DMS153 (cell line): ENCODE measurements at regions not wholly inside any gene's neighbourhood (a gene's known extent, or its start where the extent isn't known, plus 50 kb on each side); places are given as distances from the start of the nearest gene placed in this dataset.

Source experiments
- DNase-seq: peaks from one replicate; lab custom pipeline; 2025; lab: John Stamatoyannopoulos, UW

DNA sequence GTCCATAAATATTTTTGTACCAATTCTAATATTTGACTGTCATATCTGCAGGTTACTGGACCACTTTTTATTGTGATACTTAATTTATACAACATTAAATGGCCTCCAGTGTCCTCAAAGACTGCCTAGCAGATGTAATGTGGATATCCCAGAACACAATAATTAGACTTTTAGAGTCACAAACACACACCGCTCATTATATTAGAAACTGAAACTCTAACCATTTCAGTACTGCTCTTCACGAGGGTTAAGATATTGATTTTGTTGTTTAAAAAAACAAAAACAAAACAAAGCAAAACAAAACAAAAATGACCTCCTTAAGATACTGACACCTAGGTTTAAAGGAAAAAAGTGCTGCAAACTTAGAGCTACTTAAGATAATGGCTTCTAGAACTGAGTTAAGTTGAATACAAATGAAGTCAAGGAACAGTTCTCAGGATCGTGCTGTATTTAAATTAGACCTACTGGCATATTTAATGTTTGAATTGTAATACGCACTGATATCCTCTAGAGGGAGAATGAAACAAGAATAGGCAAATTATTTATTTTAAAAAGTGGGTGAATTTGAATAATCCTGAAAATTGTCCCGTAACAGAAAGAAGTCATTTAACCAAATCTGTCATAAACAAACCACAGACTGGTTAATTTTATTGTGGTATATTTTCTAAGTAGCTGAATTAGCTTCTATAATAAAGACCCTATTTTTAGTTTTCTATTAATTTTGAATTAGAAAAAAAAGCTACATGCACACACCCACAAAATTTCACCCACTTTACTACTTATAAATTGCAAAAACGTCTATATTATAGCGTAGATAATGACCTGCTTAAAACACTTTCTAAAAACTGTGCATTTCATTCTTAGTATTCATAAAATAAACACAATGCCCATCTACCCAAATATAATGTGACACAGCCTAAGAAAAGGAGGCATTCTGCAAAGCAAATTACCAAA is 395.2 kb upstream of the DCN start:
- DNase-seq = no peak

DNA sequence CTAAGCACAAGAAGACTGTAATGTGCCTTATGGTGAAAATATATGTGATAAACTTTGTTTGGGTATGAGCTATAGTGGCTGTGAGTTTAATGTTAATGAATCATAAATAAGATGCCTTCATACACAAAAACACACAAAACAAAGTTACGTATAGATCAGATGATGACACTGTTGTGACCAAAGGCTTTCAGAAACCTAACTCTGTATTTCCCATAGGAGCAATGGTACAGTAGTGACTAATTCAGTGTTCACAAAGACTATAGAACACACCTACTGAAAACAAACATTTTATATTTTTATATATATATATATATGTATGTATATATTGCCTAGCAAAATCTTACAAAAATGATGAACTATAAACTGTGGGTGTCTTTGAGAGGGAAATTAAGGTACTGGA is 393.8 kb upstream of the DCN start:
- no peak for DNase-seq

DNA sequence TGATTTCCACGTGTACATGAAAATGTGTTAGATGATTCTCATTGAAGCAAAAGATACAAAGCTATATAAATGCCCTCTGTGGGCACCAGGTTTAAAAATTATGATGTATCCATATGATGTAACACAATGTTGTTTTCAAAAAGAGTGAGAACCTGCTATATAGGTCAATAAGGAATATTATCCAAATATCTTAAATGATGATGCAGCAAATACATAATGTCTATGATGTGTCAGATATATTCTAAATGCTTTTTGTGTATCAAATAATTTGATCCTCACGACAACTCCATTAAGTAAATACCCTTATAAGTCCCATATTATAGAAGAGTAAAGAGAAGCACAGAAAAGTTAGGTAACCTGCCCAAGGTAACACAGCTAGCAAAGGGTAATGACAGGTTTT is 393.0 kb upstream of the DCN start:
- no peak for DNase-seq

DNA sequence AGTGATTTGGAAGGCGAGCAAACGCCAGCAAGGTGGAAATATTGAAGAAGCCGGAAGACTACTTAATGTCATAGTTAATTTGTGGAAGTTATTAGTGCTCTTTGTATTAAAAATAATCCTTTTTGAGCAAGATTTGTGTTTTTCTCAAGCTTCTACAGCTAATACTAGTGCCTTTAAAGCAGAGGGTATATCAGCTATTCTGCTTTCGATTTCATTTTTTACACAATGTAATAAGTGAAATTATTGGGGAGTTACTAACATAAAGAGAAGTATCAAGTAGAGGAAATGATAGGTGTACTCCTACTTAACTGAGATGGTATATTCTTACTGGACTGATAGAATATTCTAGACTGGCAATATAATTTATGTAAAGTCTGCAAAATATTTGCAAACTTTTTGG is 392.4 kb upstream of the DCN start:
- no peak for DNase-seq

DNA sequence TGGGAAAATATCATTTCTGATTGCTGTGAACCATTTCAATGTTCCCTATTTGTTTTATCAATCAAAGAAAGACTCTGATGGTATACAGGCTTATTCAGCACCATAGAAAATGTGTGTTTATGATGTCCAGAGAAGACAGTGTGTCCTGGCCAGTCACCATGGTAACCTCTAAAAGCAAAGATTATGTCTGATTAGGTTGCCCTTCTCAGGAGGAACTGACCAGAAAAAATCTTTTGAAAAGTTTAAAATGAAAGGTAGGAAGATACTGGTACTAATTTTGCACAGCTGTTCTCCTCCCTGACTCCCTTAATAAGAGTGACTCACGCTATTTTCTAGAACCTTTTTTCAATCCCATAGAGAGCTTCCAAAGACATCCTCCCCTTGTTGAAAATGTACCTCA is 391.8 kb upstream of the DCN start:
- no peak for DNase-seq

DNA sequence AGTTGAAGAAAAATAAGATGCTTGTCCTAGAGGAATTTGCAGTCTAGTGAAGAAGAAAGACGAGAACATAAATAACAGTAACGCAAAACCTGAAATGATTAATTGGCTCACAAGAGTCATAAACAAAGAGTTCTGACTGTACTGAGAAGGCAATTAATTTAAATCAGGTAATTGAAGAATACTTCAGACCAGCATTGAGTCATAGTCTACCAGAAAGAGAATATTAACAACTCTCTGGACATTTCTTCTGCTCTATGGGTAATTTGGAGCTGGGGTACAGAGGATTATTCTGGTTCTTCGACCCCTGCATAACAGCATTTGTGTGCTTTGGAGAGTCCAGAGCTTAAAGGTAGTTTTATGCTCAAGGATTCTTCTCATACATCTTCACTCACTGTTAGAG is 390.3 kb upstream of the DCN start:
- no peak for DNase-seq

DNA sequence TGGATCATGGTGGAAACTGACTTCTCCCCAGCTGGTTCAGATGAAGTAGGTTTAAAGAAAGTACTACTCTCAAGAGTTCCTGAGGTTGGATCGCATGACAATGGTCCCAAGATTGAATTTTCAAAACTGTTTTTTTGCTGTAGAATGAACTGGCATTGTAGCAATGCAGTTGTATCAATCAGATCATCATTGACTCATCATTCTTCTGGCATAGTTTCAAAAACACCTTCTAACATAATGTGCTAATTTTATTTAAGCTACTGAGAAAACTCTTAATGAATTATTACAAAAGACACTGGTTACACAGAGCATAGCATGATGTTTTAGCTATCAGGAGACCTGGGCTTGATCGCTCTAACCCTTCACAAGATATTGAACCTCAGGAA is 384.5 kb upstream of the DCN start:
- no peak for DNase-seq

DNA sequence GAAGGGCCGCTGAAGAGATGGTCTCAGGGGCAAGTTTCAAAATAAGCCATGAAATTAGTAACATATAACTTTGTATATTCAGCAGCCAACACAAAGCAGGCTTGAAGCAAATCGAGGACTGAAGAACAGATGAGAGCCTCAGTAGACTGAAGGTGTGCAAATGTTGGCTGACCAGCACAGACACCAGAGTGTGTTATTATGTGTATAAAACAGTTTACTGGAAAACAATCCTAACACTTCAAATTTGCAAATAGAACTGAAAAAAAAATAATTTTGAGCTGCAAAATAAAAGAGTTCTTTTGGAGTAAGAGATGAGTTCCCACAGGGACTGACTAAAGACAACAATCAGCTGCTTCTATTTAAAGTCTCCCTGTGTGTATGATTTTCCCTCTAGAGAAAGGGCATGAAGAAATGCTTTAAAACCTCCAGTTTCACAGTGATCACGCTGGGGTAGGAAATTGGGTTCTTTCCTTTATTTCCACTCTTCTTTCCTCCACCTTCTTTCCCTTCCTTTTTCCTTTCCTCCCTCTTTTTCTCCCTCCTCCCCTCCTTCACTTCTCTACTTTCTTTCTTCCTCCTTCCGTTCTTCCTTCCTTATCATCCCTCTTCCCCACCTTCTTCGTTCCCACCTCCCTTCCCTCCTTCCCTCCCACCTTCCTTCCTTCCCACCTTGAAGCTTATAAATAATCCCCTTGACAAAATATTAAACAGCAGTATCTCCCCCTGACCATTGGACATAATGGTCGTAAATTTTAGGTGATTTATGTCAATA is 383.9 kb upstream of the DCN start:
- DNase-seq = no peak

DNA sequence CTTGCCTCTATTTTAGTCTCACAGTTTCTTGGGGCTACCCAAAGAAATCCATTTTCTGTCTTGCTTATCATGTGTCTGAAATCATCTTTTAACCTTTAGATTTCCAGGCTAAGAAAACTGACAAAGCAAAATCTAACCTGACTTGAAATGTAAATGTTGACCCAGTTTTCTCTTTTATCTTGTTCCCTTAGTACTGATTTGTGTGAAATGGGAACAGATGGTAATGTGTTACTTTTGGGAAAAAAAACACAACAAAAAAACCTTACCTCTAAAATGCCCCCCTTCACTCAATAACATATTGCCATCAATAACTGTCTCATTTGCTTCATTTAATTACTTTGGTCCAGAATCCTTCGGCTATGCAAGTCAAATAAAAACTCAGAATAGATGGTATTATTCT is 383.2 kb upstream of the DCN start:
- DNase-seq = no peak

DNA sequence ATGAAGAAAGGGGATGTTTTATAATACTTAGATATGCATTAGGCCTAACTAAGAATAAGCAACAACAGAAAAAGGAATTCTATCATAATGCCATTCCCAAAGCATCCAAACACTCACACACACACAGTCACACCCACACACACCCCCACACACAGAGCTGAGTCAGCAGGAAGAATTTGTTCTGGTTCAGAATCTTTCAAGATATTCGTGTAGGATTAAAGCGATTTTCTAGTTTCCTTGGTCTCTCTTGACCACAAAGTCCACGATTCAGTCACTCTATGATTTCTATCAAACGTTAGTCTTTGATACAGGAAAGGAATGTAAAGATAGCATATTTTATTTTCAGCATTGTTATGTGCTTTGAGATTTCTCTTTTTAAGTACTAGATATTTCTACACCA is 382.6 kb upstream of the DCN start:
- DNase-seq = no peak

DNA sequence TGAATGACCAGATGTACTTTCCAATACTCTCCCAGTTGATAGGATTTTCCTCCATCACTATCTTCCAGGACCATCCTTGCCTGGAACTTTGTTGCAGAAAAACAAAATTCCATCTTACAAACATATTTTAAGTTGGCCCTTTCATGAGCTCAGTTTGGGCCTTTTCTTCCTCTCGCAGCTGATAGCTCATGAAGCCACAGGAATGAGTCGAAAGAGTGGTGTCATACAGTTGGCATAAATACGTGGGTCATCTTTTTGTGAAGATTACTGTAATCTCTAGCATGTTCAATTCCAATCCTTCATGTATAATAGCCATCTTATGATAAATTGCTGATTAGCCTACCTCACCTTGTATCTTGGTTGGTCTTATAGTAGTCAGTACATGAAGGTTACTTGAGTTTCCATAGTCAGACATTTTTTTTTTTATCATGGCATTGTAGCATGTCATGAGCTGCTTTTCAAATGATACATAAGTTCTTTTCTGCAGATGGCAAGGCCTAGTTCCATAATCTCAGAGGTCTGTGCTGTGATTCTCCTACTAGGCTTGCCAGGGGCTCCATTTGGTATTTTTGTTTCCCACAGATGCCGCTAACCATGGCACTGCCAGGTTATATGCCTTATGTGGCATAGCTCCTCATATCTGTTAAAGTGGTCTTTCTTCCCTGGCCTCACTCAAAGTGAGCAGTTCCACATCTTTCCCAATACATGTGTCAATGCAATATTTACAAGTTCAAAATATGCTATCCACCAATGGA is 380.6 kb upstream of the DCN start:
- DNase-seq = no peak

DNA sequence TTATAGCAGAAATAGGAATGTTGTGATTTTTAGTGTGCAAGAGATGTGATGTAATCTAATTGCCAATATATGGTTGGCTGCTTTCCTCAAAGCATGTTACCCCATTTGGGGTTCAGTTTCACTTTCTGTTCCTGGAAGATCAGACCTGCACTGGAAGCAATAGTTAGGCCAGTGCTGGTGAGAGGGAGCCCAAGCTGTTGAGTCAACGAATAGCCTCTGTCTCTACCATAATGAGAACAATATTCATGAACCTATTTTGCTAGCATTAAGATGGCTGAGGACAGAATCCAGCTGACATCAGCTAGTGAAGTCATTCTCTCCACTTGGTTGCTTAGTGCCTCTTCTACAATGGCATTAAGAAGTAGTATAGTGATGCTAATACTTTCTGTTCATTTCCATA is 379.9 kb upstream of the DCN start:
- no peak for DNase-seq

DNA sequence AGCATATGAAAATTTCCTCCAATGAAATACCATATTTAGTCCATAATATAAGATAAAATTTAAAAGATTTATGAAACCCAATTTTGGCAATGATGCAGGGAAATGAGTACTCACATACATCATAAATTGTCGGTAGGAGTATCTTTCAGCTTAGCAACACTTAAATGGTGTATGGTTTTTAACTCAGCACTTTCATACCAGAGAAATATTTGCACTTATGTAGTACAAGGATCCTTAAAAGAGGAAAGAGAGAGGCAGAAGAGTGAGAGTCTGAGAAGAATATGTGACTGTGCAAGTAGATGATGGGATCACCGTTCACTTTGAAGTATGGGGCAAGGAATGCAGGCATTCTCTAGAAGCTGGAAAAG is 379.3 kb upstream of the DCN start:
- DNase-seq = no peak

DNA sequence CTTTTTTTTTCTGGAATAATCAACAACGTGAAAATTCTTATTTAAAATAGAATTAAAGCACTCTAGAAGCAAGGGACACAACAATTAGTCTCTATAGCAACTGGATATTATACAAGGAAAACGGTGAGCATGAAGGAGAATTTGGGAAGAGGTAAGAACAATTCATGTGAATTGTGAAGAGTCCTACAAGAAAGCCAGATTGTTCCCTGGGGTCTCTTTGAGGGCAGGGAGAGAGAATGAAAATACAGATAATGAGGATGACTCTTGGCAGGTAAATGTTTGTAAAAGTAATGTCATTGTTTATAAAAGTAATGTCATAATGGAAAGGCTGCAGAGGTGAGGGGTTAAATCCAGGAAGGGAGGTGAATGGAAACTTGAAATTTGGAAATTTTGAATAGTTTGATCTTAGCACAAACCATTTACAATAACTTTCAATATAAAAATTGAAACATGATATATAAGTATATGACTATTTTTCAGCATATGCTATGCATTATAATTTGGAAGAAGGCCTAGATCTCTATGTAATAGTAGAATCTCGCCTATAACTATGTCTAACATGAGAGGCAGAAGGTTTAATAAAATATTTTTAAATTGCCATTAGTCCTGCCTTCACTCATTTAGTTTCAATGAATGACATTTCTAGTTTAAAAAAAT is 378.8 kb upstream of the DCN start:
- DNase-seq = no peak

DNA sequence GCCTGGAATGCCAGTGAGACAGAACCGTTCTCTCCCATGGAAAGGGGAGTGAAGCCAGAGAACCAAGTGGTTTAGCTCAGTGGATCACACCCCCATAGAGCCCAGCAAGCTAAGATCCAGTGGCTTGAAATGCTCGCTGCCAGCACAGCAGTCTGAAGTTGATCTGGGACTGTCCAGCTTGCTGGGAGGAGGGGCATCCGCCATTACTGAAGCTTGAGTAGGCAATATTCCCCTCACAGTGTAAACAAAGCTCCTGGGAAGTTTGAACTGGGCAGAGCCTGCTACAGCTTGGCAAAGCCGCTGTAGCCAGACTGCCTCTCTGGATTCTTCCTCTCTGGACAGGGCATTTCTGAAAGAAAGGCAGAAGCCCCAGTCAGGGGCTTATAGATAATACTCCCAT is 374.3 kb upstream of the DCN start:
- no peak for DNase-seq

DNA sequence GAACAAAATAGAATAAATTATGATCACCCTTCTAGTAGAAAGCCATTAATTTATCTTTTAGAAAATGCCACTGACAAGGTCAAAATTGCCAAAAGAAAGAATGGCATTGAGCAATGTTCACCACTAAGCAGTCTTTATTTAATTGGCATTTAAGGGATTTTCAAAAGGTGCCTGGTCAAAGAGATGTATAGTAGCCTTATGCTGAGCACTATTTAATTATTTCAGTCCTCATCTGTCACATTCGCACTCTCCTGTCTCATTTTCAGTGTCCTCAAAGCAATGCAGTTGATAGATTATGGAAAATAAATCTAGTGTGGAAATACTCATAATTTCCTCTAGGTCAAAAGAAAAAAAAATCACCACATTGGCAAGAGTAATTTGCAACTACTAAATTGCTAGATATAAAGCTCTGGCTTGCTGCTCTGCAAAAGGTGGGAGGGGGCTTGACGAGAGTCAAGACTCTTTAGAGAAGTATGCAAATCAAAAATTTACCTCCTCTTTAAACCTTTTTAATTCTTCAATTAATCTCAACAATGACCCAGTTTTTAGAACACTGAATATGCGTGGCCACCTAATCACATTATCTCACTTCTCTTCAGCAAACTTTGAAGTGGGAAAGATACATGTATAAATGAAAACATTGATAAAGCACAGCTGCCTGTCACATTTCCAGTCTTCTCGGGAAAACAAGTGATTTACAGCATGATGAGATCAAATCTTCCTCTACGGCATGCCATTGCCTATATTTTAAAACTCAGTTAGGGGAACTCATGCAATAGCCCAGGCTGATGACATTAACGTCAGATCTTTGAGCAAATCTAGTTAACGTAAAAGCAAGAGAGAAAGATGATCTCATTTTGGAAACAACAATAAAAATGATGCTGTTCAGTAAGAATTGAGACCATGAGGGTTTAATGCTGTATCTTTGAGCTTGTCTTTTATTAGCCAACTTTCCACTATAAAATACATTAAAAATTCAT is 373.1 kb upstream of the DCN start:
- DNase-seq = no peak

DNA sequence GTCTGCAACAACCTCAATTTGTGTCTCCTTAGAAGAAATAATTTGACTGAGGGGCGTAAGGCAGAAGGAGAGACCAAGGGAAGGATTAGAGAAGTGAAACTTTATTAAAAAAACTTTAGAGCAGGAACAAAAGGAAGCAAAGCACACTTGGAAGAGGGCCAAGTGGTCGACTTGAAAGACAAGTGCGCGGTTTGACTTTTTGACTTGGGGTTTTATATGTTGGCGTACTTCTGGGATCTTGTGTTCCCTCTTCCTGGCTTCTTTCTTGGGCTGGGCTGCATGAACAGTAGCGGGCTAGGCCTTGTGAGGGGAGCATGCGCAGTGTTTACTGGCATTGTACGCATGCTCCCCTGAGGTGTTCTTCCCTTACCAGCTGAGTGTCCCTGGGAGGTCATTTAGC is 369.3 kb upstream of the DCN start:
- no peak for DNase-seq

DNA sequence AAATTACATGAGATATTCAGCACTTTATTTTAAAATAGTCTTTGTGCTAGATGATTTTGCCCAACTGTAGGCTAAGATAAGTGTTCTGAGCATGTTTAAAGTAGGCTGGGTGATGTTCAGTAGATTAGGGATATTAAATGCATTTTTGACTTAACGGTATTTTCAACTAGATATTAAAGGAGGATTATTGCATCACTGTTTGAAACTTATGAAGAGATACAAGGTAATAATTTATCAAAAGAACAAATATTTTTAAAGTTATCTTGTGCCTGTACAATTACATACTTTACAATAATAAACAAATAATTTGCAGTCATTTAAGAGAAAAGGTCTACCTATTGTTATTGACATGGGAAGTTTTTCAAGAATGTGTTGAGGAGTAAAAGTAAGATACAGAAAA is 368.6 kb upstream of the DCN start:
- no peak for DNase-seq

DNA sequence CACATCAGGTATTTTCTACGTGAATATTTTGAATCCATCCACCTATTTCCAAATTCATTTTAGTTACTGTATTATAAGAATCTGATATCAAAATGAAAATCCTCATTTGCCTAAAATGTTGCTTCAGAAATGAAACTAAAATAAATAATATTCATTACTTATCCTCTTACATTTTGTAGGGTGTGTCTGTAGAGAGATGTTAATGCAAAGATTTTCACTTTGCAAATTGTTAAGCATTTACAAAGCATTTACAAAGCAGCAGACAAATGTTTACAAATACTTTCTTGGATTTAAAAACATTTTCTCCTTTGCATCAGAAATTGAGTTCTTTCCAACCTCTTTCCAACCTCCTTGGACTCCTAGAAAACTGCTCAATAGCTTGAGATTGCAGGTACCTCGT is 360.0 kb upstream of the DCN start:
- DNase-seq = no peak

DNA sequence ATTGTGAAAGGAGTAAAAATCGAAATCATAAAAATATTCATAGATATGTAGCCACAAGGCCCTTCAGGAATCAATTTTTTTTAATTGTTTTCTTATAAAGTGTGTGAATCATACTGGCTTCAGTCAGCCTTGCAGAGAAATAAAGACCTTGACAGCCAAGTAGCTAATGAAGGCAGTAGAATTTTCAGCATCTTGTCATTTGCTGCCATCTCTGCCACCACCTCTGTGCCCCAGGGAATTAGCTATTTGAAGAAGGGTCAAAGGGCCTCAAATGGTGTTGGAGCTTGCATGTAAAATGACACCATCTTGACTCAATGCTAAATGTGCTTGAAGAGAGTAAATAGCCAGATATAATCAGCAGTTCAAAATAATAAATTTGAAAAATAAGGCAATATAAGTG is 359.4 kb upstream of the DCN start:
- DNase-seq = no peak

DNA sequence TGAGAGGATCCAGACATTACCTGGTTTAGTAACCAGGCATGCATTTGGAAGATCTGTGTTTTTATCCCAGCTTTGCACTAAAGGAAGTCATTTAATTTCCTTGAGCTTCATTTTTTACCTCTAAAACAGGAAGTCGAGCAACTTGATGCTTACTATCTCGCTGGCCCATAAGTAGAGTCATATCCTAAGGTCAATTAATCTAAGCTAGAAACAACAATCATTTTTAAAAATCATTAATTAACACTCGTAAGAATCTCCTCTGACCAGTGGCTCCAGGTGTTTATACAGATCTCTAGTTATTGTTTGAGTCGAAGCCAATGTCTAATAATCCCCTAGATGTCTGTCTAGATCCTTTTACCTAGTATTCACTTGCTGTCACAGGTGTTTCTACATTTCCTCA is 355.8 kb upstream of the DCN start:
- no peak for DNase-seq
